K562 (cell line): ENCODE measurements at regions not wholly inside any gene's neighbourhood (a gene's known extent, or its start where the extent isn't known, plus 50 kb on each side); places are given as distances from the start of the nearest gene placed in this dataset.

Experiments used
- ATAC-seq: fragments of 200-7000 bp; cut with Tn5 transposase; 3 replicates; pipeline ENCODE4 v1.9.1; 2020; ENCODE audit warnings: moderate library complexity
- BruUV-seq: library from RNA; stranded (reverse); fragments of 400-500 nt; replicated peaks from 2 replicates; lab custom pipeline; 2021; lab: Mats Ljungman, UMichigan
- CTCF ChIA-PET: fragments of 300-600 bp; formaldehyde crosslinking; extraction: SDS; loops from one replicate; lab custom pipeline; 2021; ENCODE audit warnings: low intra/inter-chr PET ratio; lab: Yijun Ruan, JAX
- POLR2A ChIA-PET: fragments of 300-600, 350-650 bp; sonication (Branson Sonifier 250); formaldehyde crosslinking; extraction: SDS; loops from one replicate; lab custom pipeline; 2021; ENCODE audit warnings: antibody characterized with exemption, inconsistent platforms; lab: Yijun Ruan, JAX
- DNase-seq, 4 experiments: peaks; one replicate each; pipeline versions ENCODE4 v3.0.0 to v3.0.0-alpha.2; 2011 to 2018; ENCODE audit warnings: low spot score in 3 of 4, mixed read lengths in 3 of 4; ENCODE audit errors: extremely low read depth in 1 of 4
- FAIRE-seq: peaks from 2 replicates; lab custom pipeline; 2011; peaks lifted over from hg19 to GRCh38; lab: Jason Lieb, UNC
- H2AFZ ChIP-seq: 2 replicates; pipeline ENCODE4 v1.6.0; 2011; ENCODE audit warnings: low read depth, low read length, control low read depth, inconsistent platforms
- H3K27ac ChIP-seq: fragments of 200-600 bp; 3 replicates; pipeline ENCODE4 v1.8.0; 2011; ENCODE audit warnings: low read depth, mild to moderate bottlenecking, control low read depth, inconsistent platforms, low read length, moderate library complexity, mixed read lengths; ENCODE audit errors: extremely low read depth
- H3K27me3 ChIP-seq, 2 experiments: fragments of 300-600 bp in 1 of 2; 2 replicates in 1 of 2; 3 replicates in 1 of 2; pipeline versions ENCODE4 v1.6.0 to v1.8.0; 2011; ENCODE audit warnings: inconsistent platforms in 2 of 2, low read length in 2 of 2, mild to moderate bottlenecking in 1 of 2, mixed read lengths in 1 of 2, moderate library complexity in 1 of 2; ENCODE audit not compliant: control insufficient read depth in 2 of 2, insufficient read depth in 2 of 2
- H3K36me3 ChIP-seq: fragments of 300-600 bp; 3 replicates; pipeline ENCODE4 v1.8.0; 2011; ENCODE audit warnings: mild to moderate bottlenecking, low read length, inconsistent platforms; ENCODE audit not compliant: control insufficient read depth, insufficient read depth
- H3K4me1 ChIP-seq, 2 experiments: fragments of 200-600 bp in 1 of 2; replicated peaks in 1 of 2; 2 replicates in 1 of 2; 3 replicates in 1 of 2; pipeline versions ENCODE4 v1.5.1 to v1.8.0; 2011; ENCODE audit warnings: inconsistent platforms in 2 of 2, low read length in 2 of 2, mild to moderate bottlenecking in 1 of 2, mixed read lengths in 1 of 2, moderate library complexity in 1 of 2; ENCODE audit not compliant: control insufficient read depth in 2 of 2, insufficient read depth in 2 of 2
- H3K4me2 ChIP-seq: 2 replicates; pipeline ENCODE4 v1.6.1; 2011; ENCODE audit warnings: low read length, control low read depth, inconsistent platforms, mixed read lengths; ENCODE audit not compliant: insufficient read depth
- H3K4me3 ChIP-seq: fragments of 200-600 bp; sonication (generic), shearing (Covaris generic); 2 replicates; pipeline ENCODE4 v1.5.1; 2016; ENCODE audit warnings: control low read depth, inconsistent platforms
- H3K79me2 ChIP-seq: fragments of 200-600 bp; 3 replicates; pipeline ENCODE4 v1.8.0; 2011; ENCODE audit warnings: low read length, inconsistent platforms; ENCODE audit not compliant: control insufficient read depth, insufficient read depth
- H3K9ac ChIP-seq, 2 experiments: 2 replicates each; pipeline versions ENCODE4 v1.6.0 to v1.6.1; 2011; ENCODE audit warnings: low read depth in 2 of 2, low read length in 2 of 2, control low read depth in 1 of 2, inconsistent platforms in 1 of 2, mild to moderate bottlenecking in 1 of 2, mixed read lengths in 1 of 2; ENCODE audit not compliant: insufficient read depth in 1 of 2
- H3K9me1 ChIP-seq: one replicate; pipeline ENCODE4 v1.6.0; 2011; ENCODE audit warnings: inconsistent platforms, mild to moderate bottlenecking, low read length, moderate library complexity; ENCODE audit not compliant: control insufficient read depth, insufficient read depth
- H3K9me3 ChIP-seq: replicated peaks from 2 replicates; pipeline ENCODE4 v1.5.1; 2011; ENCODE audit warnings: low read depth, low read length, inconsistent platforms; ENCODE audit not compliant: control insufficient read depth, insufficient read depth
- H4K20me1 ChIP-seq: replicated peaks from 2 replicates; pipeline ENCODE4 v1.6.1; 2011; ENCODE audit warnings: low read length, inconsistent platforms, mixed read lengths; ENCODE audit not compliant: control insufficient read depth, insufficient read depth
- CHD1 ChIP-seq: fragments of 200-600 bp; sonication (generic); IDR thresholded peaks from one replicate; pipeline ENCODE4 v1.6.1; 2012; ENCODE audit warnings: mild to moderate bottlenecking, moderate library complexity, low read length, inconsistent platforms
- MAZ ChIP-seq, 2 experiments: fragments of 450-650 bp in 1 of 2; sonication (generic) in 1 of 2; formaldehyde crosslinking; IDR thresholded peaks in 1 of 2; conservative IDR thresholded peaks in 1 of 2; 2 replicates each; pipeline versions ENCODE4 v1.4.0 to v1.5.0; 2020; ENCODE audit warnings: mild to moderate bottlenecking in 1 of 2, missing genetic modification reagents in 1 of 2
- RBM25 ChIP-seq: fragments of 200-400 bp; formaldehyde crosslinking; IDR thresholded peaks from 2 replicates; pipeline ENCODE4 v1.6.1; 2018; ENCODE audit warnings: low read length, low read depth, moderate library complexity; ENCODE audit not compliant: severe bottlenecking
- SIX5 ChIP-seq, 2 experiments: IDR thresholded peaks; 2 replicates each; pipeline ENCODE4 v1.6.1; 2011; ENCODE audit warnings: low read length in 2 of 2, borderline replicate concordance in 1 of 2, low read depth in 1 of 2, mild to moderate bottlenecking in 1 of 2, moderate library complexity in 1 of 2; ENCODE audit not compliant: insufficient read depth in 1 of 2
- SMAD1 ChIP-seq: fragments of 150-350 bp; IDR thresholded peaks from 2 replicates; pipeline ENCODE4 v1.6.1; 2014; ENCODE audit warnings: low read length, low read depth; ENCODE audit not compliant: partially characterized antibody
- TAF15 ChIP-seq: fragments of 200-400 bp; formaldehyde crosslinking; IDR thresholded peaks from 2 replicates; pipeline ENCODE4 v1.6.1; 2017; ENCODE audit warnings: mild to moderate bottlenecking, low read depth, low read length, moderate library complexity
- ZEB2 ChIP-seq: fragments of 450-650 bp; IDR thresholded peaks from 2 replicates; pipeline ENCODE4 v1.6.1; 2016
- ZNF316 ChIP-seq: fragments of 450-650 bp; IDR thresholded peaks from 2 replicates; pipeline ENCODE4 v1.6.1; 2016
- ZNF507 ChIP-seq: conservative IDR thresholded peaks from 2 replicates; pipeline ENCODE4 v1.6.1; 2017; ENCODE audit warnings: missing genetic modification characterization, missing compliant biosample characterization
- WGBS: fragments of 100-300 bp; shearing (Covaris generic); methylation state at CpG from one replicate; pipeline ENCODE4 v1.1.6; 2016; ENCODE audit warnings: low coverage, mixed read lengths; ENCODE audit not compliant: insufficient coverage; ENCODE audit errors: missing lambda C conversion rate; 5-methylcytosine and 5-hydroxymethylcytosine counted together
- in situ Hi-C: fragments of 300-500 bp; cut with MboI; formaldehyde crosslinking; loops from 4 replicates; pipeline ENCODE4 v1.15.0; 2018; ENCODE audit warnings: inconsistent platforms, mixed read lengths
- intact Hi-C: fragments of 100-400 bp; cut with micrococcal nuclease; formaldehyde crosslinking; loops from 2 replicates; pipeline ENCODE4 v1.14.2; 2022

DNA sequence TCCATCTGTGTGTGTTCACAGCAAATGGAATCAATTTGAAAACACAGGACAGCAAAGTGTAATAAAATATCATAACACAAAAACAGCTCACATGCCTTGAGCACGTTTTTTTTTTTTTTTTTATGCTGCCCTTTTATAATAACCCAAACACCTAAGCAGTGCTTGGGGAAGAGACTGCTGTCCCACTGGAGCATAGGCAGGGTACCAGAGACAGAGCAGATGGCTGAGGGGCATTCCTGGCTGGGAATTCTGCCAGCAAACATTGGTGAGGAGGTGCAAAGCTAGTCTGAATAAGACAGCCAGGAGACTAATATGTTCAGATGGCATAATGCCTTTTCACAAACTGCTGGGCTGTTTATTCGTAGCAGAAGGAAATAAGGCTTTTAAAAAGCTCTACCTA lies 58.1 kb upstream of the SV2C start (continued):
- no peak for TF ChIP-seq MAZ (CRISPR knock-in tag; conservative IDR thresholded peaks at IDR 0.05 in 1 of 2, IDR thresholded peaks at IDR 0.05 in 1 of 2)
- no peak for TF ChIP-seq ZEB2
- no peak for TF ChIP-seq SMAD1
- TF ChIP-seq SIX5 (IDR thresholded peaks at IDR 0.05; ENCODE audit: borderline replicate concordance in 1 of 2, insufficient read depth in 1 of 2, low read depth in 1 of 2, low read length in 2 of 2) = no peak
- TF ChIP-seq TAF15 = no peak
- TF ChIP-seq CHD1 = no peak
- TF ChIP-seq RBM25 = no peak
- TF ChIP-seq, all 486 proteins: peak for 0

DNA sequence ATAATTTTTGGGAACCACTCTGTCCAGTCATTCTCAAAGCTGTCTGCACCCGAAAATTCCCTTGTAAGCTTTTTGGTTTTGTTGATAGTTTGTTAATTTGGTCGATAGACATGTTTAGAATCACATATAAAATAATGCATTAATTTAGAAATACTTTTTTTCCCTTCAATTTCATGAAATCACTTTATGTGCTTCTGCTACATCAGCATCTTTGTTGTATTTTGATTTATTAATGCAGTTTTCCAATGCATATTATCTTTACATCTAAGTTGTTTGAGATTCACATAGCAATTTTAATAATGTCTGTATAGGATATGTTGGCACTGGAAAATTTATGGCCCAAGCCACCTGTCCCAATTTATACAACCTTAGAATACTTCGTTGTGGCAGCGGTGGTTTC lies 60.6 kb upstream of the SV2C start:
- no peaks in the 10 kb centered on the region for H4K20me1 ChIP-seq
- H3K9me3 ChIP-seq = no peaks in the 10 kb centered on the region
- DNase-seq (no peak), ATAC-seq (no peak), FAIRE-seq (no peak)
- no peaks in the 10 kb centered on the region for H3K36me3 ChIP-seq
- BruUV-seq = no TSS peak
- in situ Hi-C loops (no loop called here), intact Hi-C loops (no loop called here)
- ChIA-PET CTCF (no interaction called here), POLR2A (interaction anchor here (0.8 kb wide), 1 partner anchor 77 kb away, joined by 3 read pairs; no protein-coding TSS in a partner anchor)
- H3K4me1 ChIP-seq = no peaks in the 10 kb centered on the region
- H3K79me2 ChIP-seq = no peaks in the 10 kb centered on the region
- 0% methylated on average over 4 of the region's 4 CpGs for WGBS
- no peak overlapping the region for H2AFZ ChIP-seq
- H3K9me1 ChIP-seq = no peaks in the 10 kb centered on the region
- no peak overlapping the region for H3K4me3 ChIP-seq
- H3K27me3 ChIP-seq = peaks cover 0 to 3% of the 10 kb centered on the region in 2 experiments; a peak in 2 of 5 replicates
- H3K27ac ChIP-seq = no peak overlapping the region
- H3K4me2 ChIP-seq = no peak overlapping the region
- TF ChIP-seq ZNF507 (tag) (no peak), ZNF316 (peak; percentile 52)
- no peak overlapping the region for H3K9ac ChIP-seq
